ENCODE measurements at regions not wholly inside any gene's neighbourhood (a gene's known extent, or its start where the extent isn't known, plus 50 kb on each side); places are given as distances from the start of the nearest gene placed in this dataset.

- TF ChIP-seq POLR2AphosphoS5 (IDR thresholded peaks at IDR 0.05; ENCODE audit: low read depth, low read length) (no peak), POLR2A (IDR thresholded peaks at IDR 0.05; ENCODE audit: low read depth, low read length) (no peak), TAF1 (IDR thresholded peaks at IDR 0.05; ENCODE audit: borderline replicate concordance, low read depth, low read length) (no peak)
These were observed 179.6 kb downstream of the RFC3 start for GRCh38 chr13:33997574-33997973.
